Naive thymus-derived CD8-positive, alpha-beta T cell (primary cell): ENCODE measurements at regions not wholly inside any gene's neighbourhood (a gene's known extent, or its start where the extent isn't known, plus 50 kb on each side); places are given as distances from the start of the nearest gene placed in this dataset.
"Not testable (repeated sequence)": the region's sequence is repeated elsewhere in the genome, so short reads cannot be mapped to it uniquely, and the experiment has no call there.

Source experiments
- ATAC-seq, 2 donors: fragments of 150-1000 bp; cut with Tn5 transposase in 1 of 2; sonication (Bioruptor Pico), chemical (Tn5 transposase) in 1 of 2; 1 replicate in 1 of 2; 2 replicates in 1 of 2; pipeline ENCODE4 v1.10.0; 2021; ENCODE audit warnings: mild to moderate bottlenecking in 2 of 2, moderate library complexity in 2 of 2
- POLR2A ChIA-PET: fragments of 350-600 bp; sonication (Branson Sonifier 250); formaldehyde crosslinking; loops from one replicate; lab custom pipeline; 2021; ENCODE audit warnings: antibody characterized with exemption; lab: Charles Lee
- DNase-seq, 10 donors: peaks; one replicate each; pipeline versions ENCODE4 v3.0.0 to v3.0.0-alpha.2; 2020 to 2022
- H3K27ac Mint-ChIP-seq, 10 donors: one replicate each; pipeline ENCODE4 v1.8.0; 2020 to 2022; ENCODE audit warnings: mild to moderate bottlenecking in 10 of 10, mixed read lengths in 10 of 10, moderate library complexity in 4 of 10, inconsistent platforms in 1 of 10
- H3K27me3 Mint-ChIP-seq, 5 donors: one replicate each; pipeline ENCODE4 v1.8.0; 2021 to 2022; ENCODE audit warnings: mixed read lengths in 5 of 5
- H3K36me3 Mint-ChIP-seq, 3 donors: one replicate each; pipeline ENCODE4 v1.8.0; 2020 to 2022; ENCODE audit warnings: mixed read lengths in 3 of 3, mild to moderate bottlenecking in 2 of 3, inconsistent platforms in 1 of 3
- H3K4me1 Mint-ChIP-seq, 4 donors: one replicate each; pipeline ENCODE4 v1.8.0; 2021 to 2022; ENCODE audit warnings: mixed read lengths in 4 of 4
- H3K4me3 Mint-ChIP-seq, 10 donors: one replicate each; pipeline ENCODE4 v1.8.0; 2020 to 2022; ENCODE audit warnings: mild to moderate bottlenecking in 10 of 10, mixed read lengths in 10 of 10, moderate library complexity in 6 of 10, inconsistent platforms in 1 of 10
- H3K9me3 Mint-ChIP-seq, 9 donors: one replicate each; pipeline ENCODE4 v1.8.0; 2020 to 2022; ENCODE audit warnings: mixed read lengths in 9 of 9, mild to moderate bottlenecking in 3 of 9, inconsistent platforms in 1 of 9, moderate library complexity in 1 of 9

DNA sequence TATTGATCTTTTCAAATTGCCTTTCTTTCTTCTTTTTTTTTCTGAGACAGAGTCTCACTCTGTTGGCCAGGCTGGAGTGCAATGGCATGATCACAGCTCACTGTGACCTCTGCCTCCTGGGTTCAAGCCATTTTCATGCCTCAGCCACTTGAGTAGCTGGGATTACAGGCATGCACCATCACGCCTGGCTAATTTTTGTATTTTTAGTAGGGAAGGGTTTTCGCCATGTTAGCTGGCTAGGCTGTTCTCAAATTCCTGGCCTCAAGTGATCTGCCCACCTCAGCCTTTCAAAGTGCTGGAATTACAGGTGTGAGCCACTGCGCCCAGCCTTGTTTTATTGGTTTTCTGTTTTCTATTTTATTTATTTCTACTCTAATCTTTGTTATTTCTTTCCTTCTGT lies 82.7 kb upstream of the NUDT6 start:
- DNase-seq, H3K27ac Mint-ChIP-seq, POLR2A ChIA-PET, H3K27me3 Mint-ChIP-seq, H3K4me1 Mint-ChIP-seq, H3K4me3 Mint-ChIP-seq, ATAC-seq: not testable (repeated sequence)
- H3K36me3 Mint-ChIP-seq: peaks cover 46 to 72% (median 61%) of the 10 kb centered on the region in 3 donors
- peaks cover 0 to 48% (median 20%) of the 10 kb centered on the region in 9 donors for H3K9me3 Mint-ChIP-seq

DNA sequence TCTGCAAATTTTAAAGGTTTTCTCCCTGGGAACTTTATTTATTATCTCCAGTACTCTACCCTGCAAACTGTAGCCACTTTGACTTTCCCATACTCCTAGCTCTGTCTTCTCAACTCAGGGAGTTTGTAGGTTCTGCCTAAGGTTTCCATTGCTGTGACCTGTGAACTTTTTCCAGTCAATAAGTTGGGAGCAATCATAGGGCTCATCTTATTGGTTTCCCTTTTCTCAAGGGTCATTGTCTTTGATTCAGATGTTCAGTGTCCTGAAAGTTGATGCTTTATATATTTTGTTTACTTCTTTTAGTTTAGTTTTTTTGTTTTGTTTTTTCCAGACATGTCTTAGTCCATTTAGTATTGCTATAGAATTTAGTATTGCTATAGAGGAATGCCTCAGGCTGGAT lies 85.3 kb upstream of the NUDT6 start:
- Mint-ChIP-seq H3K36me3 (peaks cover 58 to 81% (median 73%) of the 10 kb centered on the region in 3 donors), H3K27me3 (no peaks in the 10 kb centered on the region), H3K9me3 (peaks cover 0 to 42% (median 26%) of the 10 kb centered on the region in 9 donors), H3K4me1 (peaks cover 0 to 9% (median 6%) of the 10 kb centered on the region in 4 donors), H3K4me3 (no peak overlapping the region), H3K27ac (peak overlapping the region in 1 of 10 donors; percentile 21)
- POLR2A ChIA-PET: no interaction called here
- DNase-seq (no peak), ATAC-seq (no peak)

GRCh38 chr4:123012416-123012815 lies 90.0 kb upstream of the NUDT6 start:
- H3K4me1 Mint-ChIP-seq, H3K27me3 Mint-ChIP-seq, ATAC-seq, H3K4me3 Mint-ChIP-seq, POLR2A ChIA-PET, DNase-seq: not testable (repeated sequence)
- H3K36me3 Mint-ChIP-seq: peaks cover 37 to 57% (median 46%) of the 10 kb centered on the region in 3 donors
- H3K9me3 Mint-ChIP-seq: peaks cover 0 to 16% (median 4%) of the 10 kb centered on the region in 9 donors
- peak overlapping the region in 1 of 10 donors; percentile 47 for H3K27ac Mint-ChIP-seq

DNA sequence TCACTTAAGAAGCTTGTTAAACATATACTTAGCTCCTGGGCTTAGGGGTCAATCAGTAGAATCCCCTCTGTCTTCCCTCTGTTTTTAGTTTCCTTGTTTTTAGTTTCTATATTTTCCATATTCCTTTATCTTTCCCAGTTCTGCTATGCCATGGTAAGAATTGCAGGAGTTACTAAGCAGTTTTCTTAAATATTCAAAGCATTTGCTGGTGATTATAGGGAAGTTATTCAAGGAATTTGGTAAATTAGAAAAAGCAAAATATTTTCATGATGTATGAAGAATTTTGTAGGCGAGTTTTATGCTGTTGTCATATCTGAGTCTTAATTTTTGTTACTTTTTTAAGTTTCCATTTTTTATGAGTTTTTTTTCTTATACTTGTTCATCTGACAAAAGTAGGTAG lies 91.6 kb upstream of the NUDT6 start:
- Mint-ChIP-seq H3K4me1 (peaks cover 0 to 9% (median 0%) of the 10 kb centered on the region in 4 donors), H3K27ac (no peak overlapping the region), H3K36me3 (peaks cover 24 to 41% (median 36%) of the 10 kb centered on the region in 3 donors), H3K27me3 (no peaks in the 10 kb centered on the region), H3K9me3 (peaks cover 0 to 9% (median 3%) of the 10 kb centered on the region in 9 donors), H3K4me3 (no peak overlapping the region)
- DNase-seq: no peak
- ATAC-seq: no peak
- POLR2A ChIA-PET: no interaction called here

- no peak for DNase-seq
Observed at GRCh38 chr4:123017078-123017477, 94.7 kb upstream of the NUDT6 start.

GRCh38 chr4:123017636-123018395 lies 95.4 kb upstream of the NUDT6 start:
- peaks cover 0 to 8% (median 3%) of the 10 kb centered on the region in 9 donors for H3K9me3 Mint-ChIP-seq
- no peak overlapping the region for H3K4me3 Mint-ChIP-seq
- POLR2A ChIA-PET: no interaction called here

More at GRCh38 chr4:123017078-123017477, 94.7 kb upstream of the NUDT6 start:
- H3K9me3 Mint-ChIP-seq: peaks cover 0 to 8% (median 3%) of the 10 kb centered on the region in 9 donors
- H3K4me1 Mint-ChIP-seq: peaks cover 0 to 5% (median 0%) of the 10 kb centered on the region in 4 donors
- no peaks in the 10 kb centered on the region for H3K27me3 Mint-ChIP-seq
- no peak for ATAC-seq
- no peak overlapping the region for H3K27ac Mint-ChIP-seq
- H3K36me3 Mint-ChIP-seq: peaks cover 11 to 33% (median 32%) of the 10 kb centered on the region in 3 donors
- POLR2A ChIA-PET: interaction anchor here (0.7 kb wide), 1 partner anchor 947 kb away, joined by 4 read pairs; no protein-coding TSS in a partner anchor
- H3K4me3 Mint-ChIP-seq: peak overlapping the region in 1 of 10 donors; percentile 14

GRCh38 chr4:123018396-123018775 lies 96.0 kb upstream of the NUDT6 start:
- DNase-seq: no peak
- H3K36me3 Mint-ChIP-seq: peaks cover 6 to 25% (median 22%) of the 10 kb centered on the region in 3 donors
- no peak overlapping the region for H3K27ac Mint-ChIP-seq
- no peak for ATAC-seq
- H3K27me3 Mint-ChIP-seq: no peaks in the 10 kb centered on the region
- no peak overlapping the region for H3K4me3 Mint-ChIP-seq
- H3K4me1 Mint-ChIP-seq: peaks cover 0 to 2% (median 0%) of the 10 kb centered on the region in 4 donors
- POLR2A ChIA-PET: no interaction called here
- H3K9me3 Mint-ChIP-seq: peaks cover 0 to 8% (median 3%) of the 10 kb centered on the region in 9 donors

More at GRCh38 chr4:123017636-123018395, 95.4 kb upstream of the NUDT6 start:
- no peak for DNase-seq
- Mint-ChIP-seq H3K27ac (no peak overlapping the region), H3K4me1 (peaks cover 0 to 2% (median 0%) of the 10 kb centered on the region in 4 donors), H3K36me3 (peaks cover 6 to 28% (median 25%) of the 10 kb centered on the region in 3 donors), H3K27me3 (no peaks in the 10 kb centered on the region)
- ATAC-seq: no peak

DNA sequence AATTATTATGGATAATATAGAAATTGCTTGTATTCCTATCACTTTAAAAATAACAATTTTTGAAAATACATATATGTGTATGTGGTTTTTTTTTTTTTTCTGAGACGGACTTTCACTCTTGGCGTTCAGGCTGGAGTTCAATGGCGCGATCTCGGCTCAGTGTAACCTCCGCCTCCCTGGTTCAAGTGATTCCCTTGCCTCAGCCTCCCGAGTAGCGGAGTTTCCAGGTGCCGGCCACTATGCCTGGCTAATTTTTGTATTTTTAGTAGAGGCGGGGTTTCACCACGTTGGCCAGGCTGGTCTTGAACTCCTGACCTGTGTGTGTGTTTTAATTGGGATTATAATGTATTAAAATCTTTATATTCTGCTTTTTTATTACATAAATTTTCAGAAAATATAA lies 97.9 kb upstream of the NUDT6 start:
- H3K4me3 Mint-ChIP-seq: no peak overlapping the region
- no peak for ATAC-seq
- no peaks in the 10 kb centered on the region for H3K27me3 Mint-ChIP-seq
- no peak overlapping the region for H3K27ac Mint-ChIP-seq
- H3K4me1 Mint-ChIP-seq: peaks cover 0 to 3% (median under 1%) of the 10 kb centered on the region in 4 donors
- DNase-seq: no peak
- H3K36me3 Mint-ChIP-seq: peaks cover 10 to 30% (median 29%) of the 10 kb centered on the region in 3 donors
- POLR2A ChIA-PET: no interaction called here
- H3K9me3 Mint-ChIP-seq: peaks cover 0 to 11% (median 0%) of the 10 kb centered on the region in 9 donors

- POLR2A ChIA-PET: no interaction called here
Observed at GRCh38 chr4:123023647-123024046, 101.2 kb upstream of the NUDT6 start.

DNA sequence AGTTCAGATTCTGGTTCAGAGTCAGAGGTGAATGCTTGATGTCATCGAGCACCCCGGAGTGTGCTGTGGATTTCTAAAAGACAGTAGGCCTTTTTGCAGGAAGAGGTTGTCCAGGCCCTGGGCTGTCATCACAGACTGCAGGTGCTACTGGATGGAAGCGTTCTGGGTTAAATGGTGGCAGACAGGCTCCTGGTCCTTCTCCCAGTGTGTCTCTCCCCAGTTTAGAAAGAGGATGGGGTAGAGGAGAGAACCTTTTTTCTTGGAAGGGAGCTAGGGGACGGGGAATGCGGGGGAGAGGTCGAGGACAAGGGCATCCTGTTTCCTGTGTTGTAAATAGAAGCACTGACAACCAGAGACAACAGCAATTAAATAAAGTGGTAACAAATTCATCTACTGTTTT lies 102.3 kb upstream of the NUDT6 start:
- Mint-ChIP-seq H3K4me3 (no peak overlapping the region), H3K4me1 (peaks cover 0 to 3% (median 2%) of the 10 kb centered on the region in 4 donors), H3K9me3 (peaks cover 0 to 11% (median 0%) of the 10 kb centered on the region in 9 donors), H3K27me3 (no peaks in the 10 kb centered on the region), H3K27ac (no peak overlapping the region), H3K36me3 (peaks cover 10 to 52% (median 44%) of the 10 kb centered on the region in 3 donors)
- no peak for ATAC-seq
- no peak for DNase-seq
- POLR2A ChIA-PET: no interaction called here

More at GRCh38 chr4:123023647-123024046, 101.2 kb upstream of the NUDT6 start:
- H3K27ac Mint-ChIP-seq: peak overlapping the region in 1 of 10 donors; percentile 80
- DNase-seq: no peak
- peaks cover 10 to 44% (median 38%) of the 10 kb centered on the region in 3 donors for H3K36me3 Mint-ChIP-seq
- H3K4me1 Mint-ChIP-seq: peaks cover 0 to 3% (median 2%) of the 10 kb centered on the region in 4 donors
- no peak for ATAC-seq
- H3K4me3 Mint-ChIP-seq: no peak overlapping the region
- H3K27me3 Mint-ChIP-seq: no peaks in the 10 kb centered on the region
- H3K9me3 Mint-ChIP-seq: peaks cover 0 to 11% (median 0%) of the 10 kb centered on the region in 9 donors

- Mint-ChIP-seq H3K27me3 (no peaks in the 10 kb centered on the region), H3K27ac (peak overlapping the region in 1 of 10 donors; percentile 74), H3K36me3 (peaks cover 10 to 53% (median 45%) of the 10 kb centered on the region in 3 donors), H3K4me1 (peaks cover 0 to 3% (median 2%) of the 10 kb centered on the region in 4 donors), H3K4me3 (no peak overlapping the region), H3K9me3 (peaks cover 0 to 11% (median 0%) of the 10 kb centered on the region in 9 donors)
- POLR2A ChIA-PET: no interaction called here
- DNase-seq (no peak), ATAC-seq (no peak)
Observed at GRCh38 chr4:123025398-123025797, 103.0 kb upstream of the NUDT6 start.

DNA sequence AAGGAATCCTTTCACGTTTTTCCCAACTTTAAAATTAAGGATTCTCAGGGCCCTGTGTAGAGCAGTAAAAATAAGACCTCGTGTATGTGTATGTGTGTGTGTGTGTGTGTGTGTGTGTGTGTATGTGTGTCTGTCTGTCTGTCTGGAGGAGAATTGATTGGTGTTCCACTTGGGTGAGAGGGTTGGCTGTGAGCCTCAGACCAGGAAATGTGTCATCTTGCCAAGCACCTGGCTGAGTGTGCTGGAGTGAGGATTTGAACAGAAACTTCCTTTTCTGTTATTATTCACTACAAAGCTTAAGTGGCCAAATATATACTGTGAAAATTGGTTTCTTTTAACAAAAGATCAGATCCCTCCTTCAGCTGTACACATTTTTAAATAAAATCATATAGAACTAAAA lies 103.6 kb upstream of the NUDT6 start:
- Mint-ChIP-seq H3K9me3 (peaks cover 0 to 11% (median 0%) of the 10 kb centered on the region in 9 donors), H3K36me3 (peaks cover 10 to 57% (median 44%) of the 10 kb centered on the region in 3 donors)
- ATAC-seq, H3K4me1 Mint-ChIP-seq, H3K4me3 Mint-ChIP-seq, H3K27ac Mint-ChIP-seq, H3K27me3 Mint-ChIP-seq, DNase-seq, POLR2A ChIA-PET: not testable (repeated sequence)

DNA sequence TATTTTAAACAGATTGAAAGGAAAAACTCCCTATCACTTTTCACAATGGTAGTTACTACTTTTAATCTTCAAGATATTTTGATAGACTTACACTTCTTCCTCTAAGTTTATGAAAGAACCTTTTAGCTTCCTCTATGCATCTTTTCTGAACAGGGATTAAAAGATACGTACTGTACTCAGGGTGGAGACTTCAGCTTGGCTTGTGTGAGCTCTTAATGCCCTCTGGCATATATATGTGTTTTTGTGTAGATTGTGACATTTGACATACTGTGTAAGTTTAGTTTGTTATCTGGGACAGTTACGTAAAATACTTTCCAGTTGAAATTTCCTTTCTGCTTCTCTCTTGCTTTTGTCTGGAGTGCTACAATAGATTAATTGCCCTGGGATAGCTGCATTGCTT lies 109.3 kb upstream of the NUDT6 start:
- POLR2A ChIA-PET: no interaction called here
- Mint-ChIP-seq H3K27ac (no peak overlapping the region), H3K36me3 (peaks cover 6 to 76% (median 37%) of the 10 kb centered on the region in 3 donors)

More for the DNA sequence above, 109.3 kb upstream of the NUDT6 start:
- DNase-seq (no peak), ATAC-seq (no peak)
- Mint-ChIP-seq H3K27me3 (no peaks in the 10 kb centered on the region), H3K4me1 (peaks cover 0 to 7% (median 0%) of the 10 kb centered on the region in 4 donors), H3K9me3 (no peaks in the 10 kb centered on the region), H3K4me3 (no peak overlapping the region)
